H1 (cell line): ENCODE measurements at regions not wholly inside any gene's neighbourhood (a gene's known extent, or its start where the extent isn't known, plus 50 kb on each side); places are given as distances from the start of the nearest gene placed in this dataset.

Source experiments
- ASH2L ChIP-seq: fragments of 200-600, 300-600 bp; sonication (generic); IDR thresholded peaks from one replicate; pipeline ENCODE4 v1.7.1; 2017; ENCODE audit warnings: low read length
- BACH1 ChIP-seq: IDR thresholded peaks from 2 replicates; pipeline ENCODE4 v1.6.1; 2012; ENCODE audit warnings: low read length, improper control_type of control experiment
- CBX5 ChIP-seq: fragments of 300-800, 300-1000 bp; sonication (generic); IDR thresholded peaks from 2 replicates; pipeline ENCODE4 v1.7.1; 2016; ENCODE audit warnings: antibody characterized with exemption, low read length, low read depth
- CHD1 ChIP-seq: IDR thresholded peaks from 2 replicates; pipeline ENCODE4 v1.6.1; 2012; ENCODE audit warnings: low read depth, low read length, improper control_type of control experiment
- NRF1 ChIP-seq: IDR thresholded peaks from 2 replicates; pipeline ENCODE4 v1.6.1; 2011; ENCODE audit warnings: mild to moderate bottlenecking, low read depth, low read length, improper control_type of control experiment
- POU5F1 ChIP-seq: IDR thresholded peaks from 2 replicates; pipeline ENCODE4 v1.6.1; 2011; ENCODE audit warnings: low read depth, mild to moderate bottlenecking, low read length, moderate library complexity
- SAP30 ChIP-seq: fragments of 300-600 bp; sonication (generic); IDR thresholded peaks from 2 replicates; pipeline ENCODE4 v1.7.1; 2012; ENCODE audit warnings: low read length, moderate library complexity, mild to moderate bottlenecking, inconsistent platforms; ENCODE audit not compliant: insufficient read depth, insufficient replicate concordance
- TAF7 ChIP-seq: optimal IDR thresholded peaks from 2 replicates; pipeline ENCODE3; 2011; ENCODE audit warnings: low read depth, mild to moderate bottlenecking, inconsistent platforms, low read length, moderate library complexity, borderline replicate concordance
- TEAD4 ChIP-seq: IDR thresholded peaks from 2 replicates; pipeline ENCODE4 v1.6.1; 2012; ENCODE audit warnings: low read depth, low read length, inconsistent platforms, mixed read lengths
- TF ChIP-seq, protein P1 (sequence below): fragments of 300-600 bp; sonication (generic); IDR thresholded peaks from 2 replicates; pipeline ENCODE4 v1.7.1; 2012; ENCODE audit warnings: low read length, moderate library complexity, mild to moderate bottlenecking, inconsistent platforms; ENCODE audit not compliant: insufficient replicate concordance
- TF ChIP-seq, protein P2 (sequence below): IDR thresholded peaks from 2 replicates; pipeline ENCODE4 v1.6.1; 2011; ENCODE audit warnings: low read length, improper control_type of control experiment

- TF ChIP-seq, protein P1, sequence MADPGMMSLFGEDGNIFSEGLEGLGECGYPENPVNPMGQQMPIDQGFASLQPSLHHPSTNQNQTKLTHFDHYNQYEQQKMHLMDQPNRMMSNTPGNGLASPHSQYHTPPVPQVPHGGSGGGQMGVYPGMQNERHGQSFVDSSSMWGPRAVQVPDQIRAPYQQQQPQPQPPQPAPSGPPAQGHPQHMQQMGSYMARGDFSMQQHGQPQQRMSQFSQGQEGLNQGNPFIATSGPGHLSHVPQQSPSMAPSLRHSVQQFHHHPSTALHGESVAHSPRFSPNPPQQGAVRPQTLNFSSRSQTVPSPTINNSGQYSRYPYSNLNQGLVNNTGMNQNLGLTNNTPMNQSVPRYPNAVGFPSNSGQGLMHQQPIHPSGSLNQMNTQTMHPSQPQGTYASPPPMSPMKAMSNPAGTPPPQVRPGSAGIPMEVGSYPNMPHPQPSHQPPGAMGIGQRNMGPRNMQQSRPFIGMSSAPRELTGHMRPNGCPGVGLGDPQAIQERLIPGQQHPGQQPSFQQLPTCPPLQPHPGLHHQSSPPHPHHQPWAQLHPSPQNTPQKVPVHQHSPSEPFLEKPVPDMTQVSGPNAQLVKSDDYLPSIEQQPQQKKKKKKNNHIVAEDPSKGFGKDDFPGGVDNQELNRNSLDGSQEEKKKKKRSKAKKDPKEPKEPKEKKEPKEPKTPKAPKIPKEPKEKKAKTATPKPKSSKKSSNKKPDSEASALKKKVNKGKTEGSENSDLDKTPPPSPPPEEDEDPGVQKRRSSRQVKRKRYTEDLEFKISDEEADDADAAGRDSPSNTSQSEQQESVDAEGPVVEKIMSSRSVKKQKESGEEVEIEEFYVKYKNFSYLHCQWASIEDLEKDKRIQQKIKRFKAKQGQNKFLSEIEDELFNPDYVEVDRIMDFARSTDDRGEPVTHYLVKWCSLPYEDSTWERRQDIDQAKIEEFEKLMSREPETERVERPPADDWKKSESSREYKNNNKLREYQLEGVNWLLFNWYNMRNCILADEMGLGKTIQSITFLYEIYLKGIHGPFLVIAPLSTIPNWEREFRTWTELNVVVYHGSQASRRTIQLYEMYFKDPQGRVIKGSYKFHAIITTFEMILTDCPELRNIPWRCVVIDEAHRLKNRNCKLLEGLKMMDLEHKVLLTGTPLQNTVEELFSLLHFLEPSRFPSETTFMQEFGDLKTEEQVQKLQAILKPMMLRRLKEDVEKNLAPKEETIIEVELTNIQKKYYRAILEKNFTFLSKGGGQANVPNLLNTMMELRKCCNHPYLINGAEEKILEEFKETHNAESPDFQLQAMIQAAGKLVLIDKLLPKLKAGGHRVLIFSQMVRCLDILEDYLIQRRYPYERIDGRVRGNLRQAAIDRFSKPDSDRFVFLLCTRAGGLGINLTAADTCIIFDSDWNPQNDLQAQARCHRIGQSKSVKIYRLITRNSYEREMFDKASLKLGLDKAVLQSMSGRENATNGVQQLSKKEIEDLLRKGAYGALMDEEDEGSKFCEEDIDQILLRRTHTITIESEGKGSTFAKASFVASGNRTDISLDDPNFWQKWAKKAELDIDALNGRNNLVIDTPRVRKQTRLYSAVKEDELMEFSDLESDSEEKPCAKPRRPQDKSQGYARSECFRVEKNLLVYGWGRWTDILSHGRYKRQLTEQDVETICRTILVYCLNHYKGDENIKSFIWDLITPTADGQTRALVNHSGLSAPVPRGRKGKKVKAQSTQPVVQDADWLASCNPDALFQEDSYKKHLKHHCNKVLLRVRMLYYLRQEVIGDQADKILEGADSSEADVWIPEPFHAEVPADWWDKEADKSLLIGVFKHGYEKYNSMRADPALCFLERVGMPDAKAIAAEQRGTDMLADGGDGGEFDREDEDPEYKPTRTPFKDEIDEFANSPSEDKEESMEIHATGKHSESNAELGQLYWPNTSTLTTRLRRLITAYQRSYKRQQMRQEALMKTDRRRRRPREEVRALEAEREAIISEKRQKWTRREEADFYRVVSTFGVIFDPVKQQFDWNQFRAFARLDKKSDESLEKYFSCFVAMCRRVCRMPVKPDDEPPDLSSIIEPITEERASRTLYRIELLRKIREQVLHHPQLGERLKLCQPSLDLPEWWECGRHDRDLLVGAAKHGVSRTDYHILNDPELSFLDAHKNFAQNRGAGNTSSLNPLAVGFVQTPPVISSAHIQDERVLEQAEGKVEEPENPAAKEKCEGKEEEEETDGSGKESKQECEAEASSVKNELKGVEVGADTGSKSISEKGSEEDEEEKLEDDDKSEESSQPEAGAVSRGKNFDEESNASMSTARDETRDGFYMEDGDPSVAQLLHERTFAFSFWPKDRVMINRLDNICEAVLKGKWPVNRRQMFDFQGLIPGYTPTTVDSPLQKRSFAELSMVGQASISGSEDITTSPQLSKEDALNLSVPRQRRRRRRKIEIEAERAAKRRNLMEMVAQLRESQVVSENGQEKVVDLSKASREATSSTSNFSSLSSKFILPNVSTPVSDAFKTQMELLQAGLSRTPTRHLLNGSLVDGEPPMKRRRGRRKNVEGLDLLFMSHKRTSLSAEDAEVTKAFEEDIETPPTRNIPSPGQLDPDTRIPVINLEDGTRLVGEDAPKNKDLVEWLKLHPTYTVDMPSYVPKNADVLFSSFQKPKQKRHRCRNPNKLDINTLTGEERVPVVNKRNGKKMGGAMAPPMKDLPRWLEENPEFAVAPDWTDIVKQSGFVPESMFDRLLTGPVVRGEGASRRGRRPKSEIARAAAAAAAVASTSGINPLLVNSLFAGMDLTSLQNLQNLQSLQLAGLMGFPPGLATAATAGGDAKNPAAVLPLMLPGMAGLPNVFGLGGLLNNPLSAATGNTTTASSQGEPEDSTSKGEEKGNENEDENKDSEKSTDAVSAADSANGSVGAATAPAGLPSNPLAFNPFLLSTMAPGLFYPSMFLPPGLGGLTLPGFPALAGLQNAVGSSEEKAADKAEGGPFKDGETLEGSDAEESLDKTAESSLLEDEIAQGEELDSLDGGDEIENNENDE, result no peak
- no peak for TF ChIP-seq POU5F1
- no peak for TF ChIP-seq TEAD4
- no peak for TF ChIP-seq ASH2L
- TF ChIP-seq CBX5, result no peak
- TF ChIP-seq NRF1, result no peak
- no peak for TF ChIP-seq BACH1
- no peak for TF ChIP-seq TAF7
- no peak for TF ChIP-seq SAP30
- TF ChIP-seq, protein P2, sequence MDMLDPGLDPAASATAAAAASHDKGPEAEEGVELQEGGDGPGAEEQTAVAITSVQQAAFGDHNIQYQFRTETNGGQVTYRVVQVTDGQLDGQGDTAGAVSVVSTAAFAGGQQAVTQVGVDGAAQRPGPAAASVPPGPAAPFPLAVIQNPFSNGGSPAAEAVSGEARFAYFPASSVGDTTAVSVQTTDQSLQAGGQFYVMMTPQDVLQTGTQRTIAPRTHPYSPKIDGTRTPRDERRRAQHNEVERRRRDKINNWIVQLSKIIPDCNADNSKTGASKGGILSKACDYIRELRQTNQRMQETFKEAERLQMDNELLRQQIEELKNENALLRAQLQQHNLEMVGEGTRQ, result no peak
- TF ChIP-seq CHD1, result no peak
Measured at GRCh38 chr11:45384711-45385241, 98.6 kb upstream of the SYT13 start (continued).
